AG09309 (cell line): ENCODE measurements at regions not wholly inside any gene's neighbourhood (a gene's known extent, or its start where the extent isn't known, plus 50 kb on each side); places are given as distances from the start of the nearest gene placed in this dataset.

Source experiments
- DNase-seq: peaks from one replicate; pipeline ENCODE4 v3.0.0-alpha.2; 2010; ENCODE audit warnings: low read depth
- H3K4me3 ChIP-seq: 2 replicates; pipeline ENCODE4 v1.5.1; 2011; ENCODE audit warnings: mild to moderate bottlenecking, low read depth, low read length, moderate library complexity; ENCODE audit not compliant: control insufficient read depth
- CTCF ChIP-seq: IDR thresholded peaks from 2 replicates; pipeline ENCODE4 v1.5.1; 2011; ENCODE audit warnings: mild to moderate bottlenecking, low read depth, low read length, inconsistent platforms; ENCODE audit not compliant: insufficient read depth, control insufficient read depth; ENCODE audit errors: missing control alignments

GRCh38 chr6:6716998-6717763 lies 128.7 kb downstream of the LY86 start:
- TF ChIP-seq CTCF: no peak
- DNase-seq: no peak
- H3K4me3 ChIP-seq: no peak overlapping the region

GRCh38 chr6:6717953-6718352 lies 129.4 kb downstream of the LY86 start:
- TF ChIP-seq CTCF: no peak
- H3K4me3 ChIP-seq: no peak overlapping the region
- no peak for DNase-seq

GRCh38 chr6:6721606-6722005 lies 133.1 kb downstream of the LY86 start:
- H3K4me3 ChIP-seq: no peak overlapping the region
- no peak for DNase-seq
- TF ChIP-seq CTCF: no peak

DNA sequence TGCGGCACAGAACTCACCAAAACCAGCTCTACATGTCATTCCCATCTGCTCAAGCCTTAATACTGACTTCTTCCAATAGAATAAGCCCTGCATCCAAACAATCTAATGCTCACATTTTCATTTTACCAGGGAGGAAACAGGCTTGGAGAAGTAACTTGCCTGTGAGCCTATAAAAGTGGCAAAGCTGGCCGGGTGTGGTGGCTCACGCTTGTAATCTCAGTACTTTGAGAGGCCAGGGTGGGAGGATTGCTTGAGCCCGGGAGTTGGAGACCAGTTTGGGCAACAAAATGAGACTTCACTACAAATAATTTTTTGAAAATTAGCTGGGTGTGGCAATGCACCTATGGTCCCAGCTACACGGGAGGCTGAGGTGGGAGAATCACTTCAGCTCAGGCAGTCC lies 133.7 kb downstream of the LY86 start:
- H3K4me3 ChIP-seq: no peak overlapping the region
- no peak for DNase-seq
- no peak for TF ChIP-seq CTCF

DNA sequence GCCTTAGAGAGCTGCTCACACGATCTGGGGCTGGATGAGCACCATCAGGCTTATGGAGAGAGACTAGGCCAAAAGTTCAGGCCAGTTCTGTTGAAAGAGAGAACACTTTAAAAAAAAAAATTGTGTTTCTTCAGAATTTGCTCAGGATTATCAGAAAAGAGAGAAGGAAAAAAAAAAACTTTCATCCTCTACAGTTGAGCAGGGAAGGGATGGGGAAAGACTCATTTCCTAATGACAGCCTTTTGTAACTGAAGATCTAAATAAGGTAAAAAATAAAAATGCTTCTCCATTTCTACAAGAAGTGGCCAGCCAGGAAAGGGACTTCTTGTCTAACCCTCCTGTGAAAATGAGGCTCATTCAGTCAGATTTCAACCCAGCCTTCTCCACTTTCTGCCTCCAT lies 134.8 kb downstream of the LY86 start:
- TF ChIP-seq CTCF: no peak
- no peak overlapping the region for H3K4me3 ChIP-seq
- no peak for DNase-seq

DNA sequence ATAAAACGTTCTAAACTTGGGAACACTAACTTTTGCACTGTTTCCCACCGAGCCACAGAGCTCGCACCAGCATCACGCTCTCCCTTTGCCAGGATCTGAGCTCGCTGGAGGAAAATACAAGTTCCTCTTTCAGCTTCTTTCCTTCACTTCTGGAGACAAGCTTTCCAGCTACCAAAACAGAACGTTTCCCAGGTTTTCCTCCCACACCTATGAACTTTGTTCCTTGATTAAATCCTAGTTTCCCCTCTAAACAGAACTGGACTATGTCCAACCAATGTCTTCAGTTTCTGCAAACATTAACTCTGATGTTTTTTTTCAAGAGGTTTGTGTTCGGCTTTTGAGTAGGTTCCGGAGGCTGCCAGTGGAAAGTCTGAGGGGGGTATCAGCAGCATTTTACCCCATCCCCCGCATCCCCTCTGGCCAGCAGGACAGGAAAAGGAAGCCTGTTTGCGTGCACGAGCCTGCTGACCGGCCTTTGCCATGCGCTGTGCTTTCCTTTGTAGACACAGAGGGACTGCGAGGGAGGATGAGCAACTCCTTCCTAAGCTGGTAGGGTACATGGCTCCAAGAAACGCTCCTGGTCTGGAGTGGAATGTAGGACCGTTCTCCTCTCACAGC lies 135.5 kb downstream of the LY86 start:
- no peak for TF ChIP-seq CTCF
- no peak for DNase-seq
- H3K4me3 ChIP-seq: peak overlapping the region; percentile 41
